Esophagus muscularis mucosa (tissue), 4 donors: ENCODE measurements at regions not wholly inside any gene's neighbourhood (a gene's known extent, or its start where the extent isn't known, plus 50 kb on each side); places are given as distances from the start of the nearest gene placed in this dataset.

Experiments
- EP300 ChIP-seq: sonication (generic); formaldehyde crosslinking; IDR thresholded peaks from one replicate; pipeline ENCODE4 v1.6.1; 2017; ENCODE audit warnings: antibody characterized with exemption
- POLR2A ChIP-seq: fragments of 450-650 bp; IDR thresholded peaks from one replicate; pipeline ENCODE4 v1.6.1; 2017; ENCODE audit warnings: antibody characterized with exemption, moderate library complexity, mild to moderate bottlenecking, low read depth
- POLR2AphosphoS5 ChIP-seq, 2 donors: sonication (generic); formaldehyde crosslinking; IDR thresholded peaks; one replicate each; pipeline ENCODE4 v1.6.1; 2017; ENCODE audit warnings: antibody characterized with exemption in 2 of 2
- TF ChIP-seq, protein P1 (sequence below), 3 experiments: fragments of 200-600 bp in 2 of 3; fragments of 450-650 bp in 1 of 3; sonication (generic) in 2 of 3; IDR thresholded peaks; one replicate each; pipeline ENCODE4 v1.5.1; 2017 to 2019; ENCODE audit warnings: antibody characterized with exemption in 3 of 3, mild to moderate bottlenecking in 2 of 3, moderate library complexity in 1 of 3

DNA sequence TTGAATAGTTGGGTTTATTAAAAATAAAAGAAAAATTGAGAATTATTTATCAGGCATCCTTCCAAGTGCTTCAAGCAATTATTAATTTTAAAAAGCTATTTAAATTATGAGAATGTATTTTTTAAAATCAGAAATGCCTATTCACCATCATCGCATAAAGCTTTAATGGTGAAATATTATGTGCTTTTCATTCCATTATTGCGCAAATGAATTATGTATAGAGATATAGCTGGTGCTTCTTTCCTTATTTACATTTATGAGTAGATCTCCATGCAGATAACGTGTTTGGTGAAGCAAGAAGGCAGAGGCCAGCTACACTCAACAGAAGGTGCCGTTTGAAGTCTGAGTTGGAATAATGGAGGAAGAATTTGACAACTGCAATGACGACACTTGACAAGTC lies 549.1 kb upstream of the DPP6 start:
- TF ChIP-seq, protein P1, sequence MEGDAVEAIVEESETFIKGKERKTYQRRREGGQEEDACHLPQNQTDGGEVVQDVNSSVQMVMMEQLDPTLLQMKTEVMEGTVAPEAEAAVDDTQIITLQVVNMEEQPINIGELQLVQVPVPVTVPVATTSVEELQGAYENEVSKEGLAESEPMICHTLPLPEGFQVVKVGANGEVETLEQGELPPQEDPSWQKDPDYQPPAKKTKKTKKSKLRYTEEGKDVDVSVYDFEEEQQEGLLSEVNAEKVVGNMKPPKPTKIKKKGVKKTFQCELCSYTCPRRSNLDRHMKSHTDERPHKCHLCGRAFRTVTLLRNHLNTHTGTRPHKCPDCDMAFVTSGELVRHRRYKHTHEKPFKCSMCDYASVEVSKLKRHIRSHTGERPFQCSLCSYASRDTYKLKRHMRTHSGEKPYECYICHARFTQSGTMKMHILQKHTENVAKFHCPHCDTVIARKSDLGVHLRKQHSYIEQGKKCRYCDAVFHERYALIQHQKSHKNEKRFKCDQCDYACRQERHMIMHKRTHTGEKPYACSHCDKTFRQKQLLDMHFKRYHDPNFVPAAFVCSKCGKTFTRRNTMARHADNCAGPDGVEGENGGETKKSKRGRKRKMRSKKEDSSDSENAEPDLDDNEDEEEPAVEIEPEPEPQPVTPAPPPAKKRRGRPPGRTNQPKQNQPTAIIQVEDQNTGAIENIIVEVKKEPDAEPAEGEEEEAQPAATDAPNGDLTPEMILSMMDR (IDR thresholded peaks at IDR 0.05) = no peak
- TF ChIP-seq POLR2A (no peak), EP300 (no peak), POLR2AphosphoS5 (IDR thresholded peaks at IDR 0.05) (no peak)
